Activated T-cell treated with anti-CD3 and anti-CD28 coated beads for 1 hour (primary cell): ENCODE measurements at regions not wholly inside any gene's neighbourhood (a gene's known extent, or its start where the extent isn't known, plus 50 kb on each side); places are given as distances from the start of the nearest gene placed in this dataset.
"Not testable (repeated sequence)": the region's sequence is repeated elsewhere in the genome, so short reads cannot be mapped to it uniquely, and the experiment has no call there.

ENCODE experiments used
- DNase-seq: peaks from one replicate; pipeline ENCODE4 v3.0.0-alpha.2; 2020; ENCODE audit warnings: low read depth

DNA sequence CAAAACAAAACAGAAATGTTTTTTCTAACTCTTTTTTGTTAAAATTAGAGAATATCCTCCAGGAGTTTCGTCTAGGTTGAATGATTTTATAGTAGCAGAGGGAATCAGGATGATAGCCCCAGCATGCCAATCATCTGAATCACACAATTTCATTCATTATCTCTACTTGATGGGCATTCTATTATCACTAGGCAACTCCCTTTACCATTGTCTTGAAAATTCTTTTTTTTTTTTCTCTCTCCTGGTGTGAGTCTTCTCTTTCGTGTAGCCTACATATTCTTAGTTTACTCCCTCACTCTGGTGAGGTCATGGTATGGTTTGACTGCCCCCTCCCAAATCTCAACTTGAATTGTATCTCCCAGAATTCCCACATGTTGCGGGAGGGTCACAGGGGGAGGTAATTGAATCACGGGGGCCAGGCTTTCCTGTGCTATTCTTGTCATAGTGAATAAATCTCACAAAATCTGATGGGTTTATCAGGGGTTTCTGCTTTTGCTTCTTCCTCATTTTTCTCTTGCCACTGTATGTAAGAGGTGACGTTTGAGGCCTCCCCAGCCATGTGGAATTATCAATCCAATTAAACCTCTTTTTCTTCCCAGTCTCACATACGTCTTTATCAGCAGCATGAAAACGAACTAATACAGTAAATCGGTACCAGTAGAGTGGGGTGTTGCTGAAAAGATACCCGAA is 105.0 kb downstream of the OTUD1 start:
- no peak for DNase-seq

DNA sequence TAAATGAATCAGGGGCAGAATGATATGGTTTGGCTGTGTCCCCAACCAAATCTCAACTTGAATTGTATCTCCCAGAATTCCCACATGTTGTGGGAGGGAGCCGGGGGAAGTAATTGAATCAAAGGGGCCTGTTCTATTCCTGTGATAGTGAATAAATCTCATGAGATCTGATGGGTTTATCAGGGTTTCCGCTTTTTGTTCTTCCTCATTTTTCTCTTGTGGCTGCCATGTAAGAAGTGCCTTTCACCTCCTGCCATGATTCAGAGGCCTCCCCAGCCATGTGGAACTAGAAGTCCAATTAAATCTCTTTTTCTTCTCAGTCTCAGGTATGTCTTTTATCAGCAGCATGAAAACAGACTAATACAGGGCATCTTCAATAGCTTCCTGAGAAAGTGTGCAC is 107.0 kb downstream of the OTUD1 start:
- not testable (repeated sequence) for DNase-seq

DNA sequence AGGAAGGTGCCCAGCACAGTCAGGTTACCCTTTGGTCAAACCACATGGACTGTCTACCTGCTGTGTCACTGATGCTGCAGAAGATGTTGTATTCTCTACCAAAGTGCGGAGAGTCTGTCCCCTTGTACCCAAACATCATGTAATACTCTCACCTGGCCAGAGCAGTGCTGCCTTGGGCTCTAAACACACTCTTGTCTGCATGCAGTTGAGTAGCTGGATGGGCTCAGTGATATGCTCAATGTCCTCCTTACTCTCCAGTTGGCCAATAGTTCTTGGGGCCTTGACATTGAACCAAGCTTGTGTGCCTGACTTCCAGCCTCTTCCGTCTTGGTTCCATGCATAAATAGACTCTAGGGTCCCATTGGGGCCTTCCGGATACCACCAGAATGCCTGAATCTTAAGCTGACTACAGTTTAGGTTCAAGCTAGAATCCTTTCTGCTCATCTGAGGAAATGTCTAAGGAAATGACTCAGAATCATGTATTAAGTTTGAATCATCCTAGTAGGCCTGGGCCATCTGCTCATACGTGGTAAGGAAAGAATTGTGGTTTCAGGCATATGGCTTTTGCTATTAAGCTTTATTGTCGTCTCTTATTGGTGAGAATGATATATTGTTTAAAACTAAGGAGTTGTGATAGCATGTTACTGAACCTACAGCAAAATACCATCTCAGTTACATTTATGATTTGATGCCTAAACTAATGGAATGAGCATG is 118.0 kb downstream of the OTUD1 start:
- DNase-seq: no peak

DNA sequence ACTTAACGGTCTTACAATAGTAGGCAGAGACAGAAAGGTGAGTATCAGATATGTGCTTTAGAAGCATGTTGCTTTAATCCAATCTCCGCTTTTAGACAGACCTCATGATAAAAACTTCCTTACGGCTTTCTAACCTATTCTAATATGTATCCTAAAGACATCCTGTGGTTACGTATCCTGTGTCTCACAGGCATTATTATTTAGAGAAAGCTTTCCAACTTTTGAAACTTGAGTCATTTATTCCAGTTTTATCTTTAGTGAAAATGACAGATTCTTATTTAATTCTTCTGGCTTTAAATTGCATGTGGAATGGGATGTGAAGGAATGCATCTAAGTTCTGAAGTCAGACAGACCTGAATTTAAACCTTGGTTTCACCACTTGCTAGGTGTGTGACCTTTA is 118.9 kb downstream of the OTUD1 start:
- DNase-seq: no peak

DNA sequence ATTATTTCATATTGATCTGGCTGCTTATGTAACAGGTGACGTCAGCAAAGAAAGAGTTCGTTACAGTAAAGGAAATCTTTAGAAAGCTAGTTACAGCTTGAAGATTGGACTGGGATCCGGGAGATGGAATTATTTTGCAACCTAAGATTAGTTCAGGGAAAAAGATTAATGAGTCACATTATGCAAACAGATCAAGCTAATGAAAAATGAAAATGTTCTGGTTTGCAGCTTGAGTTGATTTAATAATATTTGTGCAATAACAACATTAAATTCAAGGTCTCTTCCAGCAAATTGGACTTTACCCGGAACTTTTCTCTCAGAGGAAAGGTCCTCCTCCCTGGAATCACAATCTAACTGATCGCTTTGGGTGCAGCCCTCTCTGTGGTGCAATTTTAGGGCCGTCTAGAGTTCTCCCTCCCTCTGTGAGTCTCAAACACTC is 119.5 kb downstream of the OTUD1 start:
- no peak for DNase-seq

DNA sequence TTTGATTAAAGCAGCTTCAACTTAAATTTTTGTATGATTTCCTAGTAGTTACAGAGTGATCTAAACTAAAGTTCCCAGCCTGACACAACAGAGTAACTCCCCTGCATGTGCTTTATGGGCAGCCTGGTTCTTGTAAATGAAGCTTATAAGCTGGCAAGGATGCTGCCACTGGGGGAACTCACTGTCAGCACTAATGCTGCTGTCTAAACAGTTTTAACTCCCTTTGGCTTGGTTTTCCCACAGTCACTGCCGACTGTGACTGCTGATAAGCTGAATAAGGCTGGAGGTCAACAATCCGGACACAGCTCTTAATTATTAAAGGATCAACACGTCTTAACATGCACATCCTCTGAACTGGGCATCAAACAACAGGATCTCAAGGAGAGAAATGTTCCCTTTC is 130.1 kb downstream of the OTUD1 start:
- no peak for DNase-seq

DNA sequence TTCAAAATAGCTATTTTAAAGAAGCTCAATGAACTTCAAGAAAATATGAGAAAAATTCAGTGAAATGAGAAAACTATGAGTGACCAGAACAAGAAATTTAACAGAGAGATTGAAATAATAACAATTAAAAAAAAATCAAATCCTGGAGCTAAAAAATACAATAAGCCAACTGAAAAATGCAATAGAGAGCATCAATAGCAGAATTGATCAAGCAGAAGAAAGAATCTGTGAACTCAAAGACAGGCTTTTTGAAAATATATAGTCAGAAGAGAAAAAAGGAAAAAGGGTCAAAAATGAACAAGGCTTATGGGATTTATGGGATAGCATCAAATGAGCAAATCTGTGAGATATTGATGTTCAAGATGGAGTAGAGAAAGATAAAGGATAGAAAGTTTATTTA is 133.0 kb downstream of the OTUD1 start:
- DNase-seq: no peak

DNA sequence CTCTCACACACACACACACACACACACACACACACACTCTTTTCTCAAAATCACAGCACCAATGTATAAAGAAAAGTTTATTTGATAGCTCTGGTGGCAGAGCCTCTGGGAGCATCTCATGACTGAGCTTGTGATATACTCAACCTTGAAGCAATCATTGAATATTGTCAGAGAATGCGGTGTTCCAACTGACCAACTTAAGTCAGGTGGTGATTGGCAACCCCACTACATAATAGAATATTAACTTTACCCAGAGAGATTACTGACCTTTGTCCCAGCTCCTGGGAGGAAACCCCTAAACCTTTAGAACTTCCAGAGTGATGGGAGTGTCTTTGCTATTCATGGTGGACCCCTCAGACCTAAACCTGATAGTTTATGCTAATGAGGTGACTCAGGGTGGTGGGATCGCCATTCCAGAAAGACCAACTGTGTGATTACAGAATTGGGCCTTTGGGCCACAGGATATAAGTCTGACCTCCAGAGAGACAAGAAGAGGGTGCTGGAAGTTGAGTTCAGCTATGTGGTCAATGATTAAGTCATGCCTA is 143.1 kb downstream of the OTUD1 start:
- DNase-seq: no peak

DNA sequence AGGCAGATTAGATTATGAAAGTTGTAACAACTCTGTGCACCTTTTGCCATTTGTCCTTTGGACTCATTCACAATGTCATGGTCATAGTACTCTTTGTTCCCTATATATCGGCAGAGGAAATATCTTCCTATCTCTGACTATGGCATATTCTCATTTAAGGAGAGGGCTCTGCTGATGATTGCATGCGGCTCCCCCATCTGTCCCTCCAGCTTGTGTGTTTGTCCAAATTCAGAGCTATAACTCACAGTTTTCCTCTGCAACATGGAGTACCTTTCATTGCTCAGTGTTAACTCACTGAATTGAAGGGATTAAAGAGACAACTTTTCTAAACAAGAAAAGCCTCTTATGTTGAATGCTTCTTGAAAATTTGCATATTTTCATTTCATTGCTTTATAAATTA is 145.5 kb downstream of the OTUD1 start:
- DNase-seq: no peak

DNA sequence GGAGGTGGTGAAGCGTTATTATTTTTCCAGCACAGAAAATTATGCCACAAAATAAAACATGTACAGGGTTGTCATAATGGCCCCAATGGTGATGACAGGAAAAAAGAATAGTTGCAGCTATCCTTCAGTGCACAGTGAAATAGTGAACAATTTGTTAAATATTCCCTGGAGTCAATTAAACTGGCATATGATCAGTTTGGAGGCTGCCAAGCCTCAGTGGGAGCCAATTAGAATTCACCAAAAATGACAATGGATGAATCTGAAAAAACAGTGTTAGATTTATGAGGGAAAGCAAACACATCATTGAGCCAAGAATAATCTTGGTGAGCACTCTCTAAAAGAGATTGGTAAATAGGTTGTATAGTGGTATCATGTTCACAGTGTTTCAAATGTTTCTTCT is 146.3 kb downstream of the OTUD1 start:
- DNase-seq: no peak

DNA sequence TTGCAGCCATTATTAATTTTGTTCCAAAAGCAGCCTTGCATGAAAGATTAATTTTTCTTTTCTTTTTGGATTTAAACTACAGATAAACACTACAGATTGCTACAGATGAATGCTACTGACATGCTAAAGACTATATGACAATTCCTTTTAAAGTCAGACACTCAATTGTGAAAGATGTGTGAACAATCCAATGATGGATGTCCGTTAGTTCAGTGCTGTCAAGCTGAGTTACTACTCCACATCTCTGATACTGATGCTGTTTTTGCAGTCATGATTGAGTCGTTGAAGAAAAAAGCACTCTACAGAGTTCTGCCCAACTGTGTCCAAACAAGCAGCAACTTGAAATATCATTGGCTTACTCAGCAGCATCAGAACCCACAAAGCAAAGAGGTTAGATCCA is 146.8 kb downstream of the OTUD1 start:
- no peak for DNase-seq

DNA sequence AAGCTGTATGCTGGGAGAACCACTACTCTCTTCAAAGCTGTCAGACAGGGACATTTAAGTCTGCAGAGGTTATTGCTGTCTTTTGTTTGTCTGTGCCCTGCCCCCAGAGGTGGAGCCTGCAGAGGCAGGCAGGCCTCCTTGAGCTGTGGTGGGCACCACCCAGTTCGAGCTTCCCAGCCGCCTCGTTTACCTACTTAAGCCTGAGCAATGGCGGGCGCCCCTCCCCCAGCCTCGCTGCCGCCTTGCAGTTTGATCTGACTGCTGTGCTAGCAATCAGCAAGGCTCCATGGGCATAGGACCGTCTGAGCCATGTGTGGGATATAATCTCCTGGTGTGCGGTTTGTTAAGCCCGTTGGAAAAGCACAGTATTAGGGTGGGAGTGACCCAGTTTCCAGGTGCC is 156.4 kb downstream of the OTUD1 start:
- not testable (repeated sequence) for DNase-seq

DNA sequence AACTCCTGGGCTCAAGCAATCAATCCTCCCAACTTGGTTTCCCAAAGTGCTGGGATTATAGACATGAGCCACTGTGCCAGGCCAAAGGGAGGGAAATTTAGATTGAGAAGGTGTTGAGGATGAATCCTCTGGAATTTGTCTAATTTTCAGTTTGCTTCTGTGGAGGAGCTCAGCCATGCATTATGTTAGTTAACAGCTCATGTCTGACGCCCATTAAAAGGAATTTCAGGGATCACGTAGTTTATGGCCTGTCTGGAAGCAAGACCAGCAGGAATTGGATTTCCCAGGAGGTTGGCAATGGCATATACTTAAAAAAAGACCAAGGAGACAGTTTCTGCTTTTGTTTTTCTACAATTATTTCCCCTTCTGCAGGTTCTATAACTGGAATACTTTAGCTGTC is 165.7 kb downstream of the OTUD1 start:
- DNase-seq: no peak

DNA sequence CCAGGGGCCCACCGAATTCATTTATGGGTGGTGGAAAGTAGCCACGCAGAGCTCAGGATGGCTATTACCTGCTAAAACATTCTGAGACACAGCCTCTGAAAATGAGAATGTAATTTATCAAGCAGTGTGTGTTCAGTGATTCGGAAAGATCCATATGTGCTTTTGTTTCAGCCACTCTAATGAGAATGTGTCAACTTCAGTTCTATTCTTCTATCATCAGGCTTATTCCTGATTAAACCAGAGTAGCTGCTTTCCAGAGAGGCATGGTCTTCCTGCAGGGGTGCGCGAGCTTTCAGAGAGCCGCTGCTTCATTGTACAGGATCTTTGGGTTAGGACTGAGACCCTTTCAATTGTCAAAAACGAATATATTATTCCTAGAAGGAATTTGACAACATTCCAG is 167.6 kb downstream of the OTUD1 start:
- DNase-seq: no peak

DNA sequence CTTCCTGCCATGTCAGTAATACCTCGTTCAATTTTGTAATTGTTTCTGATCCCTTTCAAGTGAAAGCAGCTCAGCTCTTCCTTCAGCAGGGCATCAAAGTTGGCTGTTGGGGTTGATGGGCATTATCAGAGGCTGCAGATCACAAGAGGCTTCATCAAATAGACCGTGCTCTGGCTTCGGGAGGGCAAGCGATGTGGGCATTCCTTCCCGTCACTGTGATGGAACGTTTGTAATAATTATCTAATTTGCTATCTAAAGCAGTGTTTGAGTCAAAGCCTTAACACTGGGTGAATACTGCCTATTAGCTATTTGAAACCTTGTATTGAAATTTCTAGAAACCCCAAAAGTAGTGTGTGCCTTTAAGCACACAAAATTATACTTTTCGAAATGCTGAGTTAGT is 170.1 kb downstream of the OTUD1 start:
- DNase-seq: no peak

DNA sequence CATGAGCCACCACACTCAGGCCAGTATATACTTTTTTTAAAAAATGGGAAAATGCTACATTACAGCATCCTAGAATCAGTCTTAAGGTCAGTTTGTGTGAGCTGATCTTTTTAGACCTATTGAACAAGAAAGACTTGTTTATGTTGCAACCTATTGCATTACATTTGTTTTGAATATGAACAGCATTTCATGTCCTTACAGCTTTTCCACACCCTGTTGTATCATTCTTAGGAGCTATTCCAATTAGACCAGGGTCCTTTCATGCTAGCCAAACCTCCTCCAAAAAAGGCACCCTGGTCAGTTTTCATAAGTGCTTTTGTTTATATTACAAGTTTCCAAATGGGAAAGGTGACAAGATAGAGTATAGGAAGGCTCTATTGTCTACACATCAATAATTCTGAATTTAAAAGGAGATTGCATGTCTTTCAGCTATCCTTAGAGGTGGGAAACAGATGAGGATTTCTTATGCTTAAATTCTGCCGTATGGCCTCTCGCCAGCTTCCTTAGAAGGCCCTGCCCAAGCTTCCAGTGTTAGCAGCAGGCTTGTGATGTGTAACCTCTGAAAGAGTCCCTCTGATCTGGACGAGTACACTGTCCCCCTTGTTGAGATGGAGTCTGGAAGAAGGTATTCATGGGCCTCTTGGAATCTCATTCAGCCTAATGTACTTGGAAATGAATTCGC is 171.9 kb downstream of the OTUD1 start:
- no peak for DNase-seq

DNA sequence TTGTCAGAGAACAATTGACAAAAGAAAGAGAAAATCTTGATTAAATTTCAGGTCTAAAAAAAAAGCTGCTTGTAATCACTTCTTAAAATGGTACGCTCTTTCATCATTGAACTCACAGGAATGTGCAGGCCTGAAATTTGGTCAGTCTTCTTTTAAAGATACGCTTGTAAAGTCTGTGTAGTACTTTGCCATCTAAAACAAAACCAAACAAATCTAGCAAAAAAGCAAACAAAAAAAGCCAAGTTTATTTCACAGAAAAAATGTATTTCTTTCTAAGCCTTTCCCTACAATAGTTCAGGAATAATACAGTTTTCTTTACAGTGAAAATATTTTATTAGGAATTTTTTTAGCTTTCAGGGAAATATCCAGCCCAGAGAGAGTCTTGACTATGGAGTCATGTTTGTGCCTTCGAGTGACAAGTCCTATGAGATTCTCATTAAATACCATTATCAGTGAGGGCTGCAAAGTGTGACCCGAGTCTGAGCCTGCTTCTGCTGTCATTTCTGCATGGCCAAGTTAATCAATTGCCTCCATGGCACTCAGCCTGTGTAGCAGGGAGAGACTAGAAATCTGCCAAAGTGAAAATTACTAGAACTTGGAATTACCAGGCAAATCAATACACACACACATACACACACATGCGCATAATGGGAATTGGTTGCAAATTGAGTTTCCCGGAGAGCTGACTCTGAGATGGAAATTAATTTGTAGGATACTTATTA is 172.6 kb downstream of the OTUD1 start:
- DNase-seq: no peak

DNA sequence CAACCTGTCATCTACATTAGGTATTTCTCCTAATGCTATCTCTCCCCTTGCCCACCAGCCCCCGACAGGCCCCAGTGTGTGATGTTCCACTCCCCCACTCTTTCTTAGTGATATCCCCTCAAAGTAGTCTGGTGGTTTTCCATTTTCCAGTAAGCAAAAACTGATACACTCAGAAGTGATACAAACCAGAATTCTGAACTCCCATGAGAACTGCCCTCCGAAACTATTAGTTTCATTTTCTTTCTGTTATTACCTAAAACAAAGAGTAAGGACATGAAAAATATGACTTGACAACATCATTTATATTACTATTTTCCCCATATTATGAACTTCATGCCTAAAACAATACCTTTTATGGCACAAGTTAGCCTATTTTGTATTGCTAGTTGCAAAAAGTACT is 175.0 kb downstream of the OTUD1 start:
- no peak for DNase-seq

DNA sequence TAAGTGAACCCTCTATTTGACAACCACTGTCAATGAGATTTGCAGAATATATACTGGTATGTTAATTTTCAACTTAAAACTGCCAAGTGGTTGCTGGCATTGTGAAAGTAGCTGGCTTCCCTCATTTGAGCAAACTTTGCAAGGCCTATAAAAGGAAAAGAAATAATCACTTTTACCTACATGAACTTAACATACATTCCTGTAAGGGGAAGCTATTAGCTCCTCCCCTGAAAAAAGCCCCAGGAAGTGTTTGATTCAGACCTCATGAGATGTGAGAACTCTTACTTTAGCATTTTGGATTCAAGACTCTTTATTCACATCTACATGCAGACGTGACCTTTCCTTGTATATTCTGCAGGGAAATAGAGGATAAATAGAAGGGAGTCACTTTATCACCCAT is 175.6 kb downstream of the OTUD1 start:
- DNase-seq: no peak

DNA sequence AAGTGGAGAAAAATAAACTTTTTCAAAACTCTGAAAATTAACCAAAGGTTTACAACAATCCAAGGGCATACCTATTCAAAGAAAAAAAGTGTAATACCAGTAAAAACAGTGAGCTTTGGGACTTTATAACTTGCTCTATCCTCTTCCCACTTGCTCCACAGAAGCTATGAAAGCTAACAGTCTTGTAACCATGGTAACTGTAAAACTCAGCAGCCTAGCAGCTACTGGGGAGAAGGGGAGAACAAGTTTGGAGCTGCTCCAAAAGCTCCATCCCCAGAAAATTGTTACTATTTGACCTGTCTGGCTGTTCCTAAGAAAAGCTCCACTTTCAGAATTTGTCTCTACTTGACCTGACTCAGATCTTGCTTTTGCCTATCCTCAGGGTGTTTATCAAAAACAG is 191.5 kb downstream of the OTUD1 start:
- no peak for DNase-seq

DNA sequence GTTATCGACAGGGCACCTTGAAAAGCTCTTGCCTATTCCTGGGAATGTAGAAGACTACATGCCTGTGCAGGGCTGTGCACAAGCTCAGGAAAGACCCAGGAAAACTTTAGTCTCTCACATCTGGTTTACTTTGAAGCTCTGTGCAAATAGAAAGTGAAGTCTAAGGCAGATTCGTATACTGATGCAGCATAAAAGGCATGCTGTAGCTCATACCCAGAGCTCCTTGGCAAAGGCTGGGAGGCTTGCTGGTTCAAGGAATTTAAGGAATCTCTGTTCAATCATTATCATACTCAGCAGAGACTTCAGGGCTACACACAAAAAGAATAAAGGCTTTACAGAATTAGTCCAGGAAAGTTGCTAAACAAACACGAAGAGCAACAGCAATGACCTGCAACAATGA is 192.0 kb downstream of the OTUD1 start:
- DNase-seq: no peak

DNA sequence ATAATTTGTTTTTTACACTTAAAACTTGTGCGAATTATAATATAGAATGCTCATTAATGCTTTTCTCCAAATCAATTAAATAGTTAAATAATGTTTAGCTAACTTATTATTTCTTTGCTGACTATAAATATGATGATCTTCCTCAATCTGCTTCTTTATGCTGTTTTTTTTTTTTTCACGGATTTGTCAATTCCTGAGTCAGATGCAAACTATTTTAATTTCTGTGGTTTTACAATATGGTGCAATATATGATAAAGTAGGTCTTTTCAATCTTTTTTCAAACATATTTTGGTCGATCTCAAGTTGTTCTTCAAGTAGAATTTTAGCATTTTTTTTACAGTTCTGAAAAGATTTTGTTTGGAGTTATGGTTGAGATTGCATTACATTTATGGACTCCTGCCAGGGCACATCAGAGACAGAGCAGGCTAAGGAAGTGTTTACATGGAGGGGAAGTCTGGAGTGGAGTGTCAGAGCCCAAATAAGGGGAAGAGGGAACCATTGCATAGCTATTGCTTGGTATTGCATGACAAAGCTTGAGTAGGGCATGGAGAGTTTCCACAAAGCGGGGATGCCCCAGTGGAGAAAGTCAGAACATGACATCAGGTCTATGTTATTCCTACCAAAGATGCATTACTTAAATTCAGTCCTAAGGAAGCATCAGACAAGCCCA is 204.4 kb downstream of the OTUD1 start:
- DNase-seq: no peak
